Kidney epithelial cell (primary cell): ENCODE measurements at regions not wholly inside any gene's neighbourhood (a gene's known extent, or its start where the extent isn't known, plus 50 kb on each side); places are given as distances from the start of the nearest gene placed in this dataset.

Experiments used
- DNase-seq: peaks from one replicate; pipeline ENCODE4 v3.0.0-alpha.2; 2010; ENCODE audit warnings: low read depth
- H3K27me3 ChIP-seq: 2 replicates; pipeline ENCODE4 v1.6.0; 2011; ENCODE audit warnings: low read length; ENCODE audit not compliant: control insufficient read depth, insufficient read depth
- H3K36me3 ChIP-seq: 2 replicates; pipeline ENCODE4 v1.5.1; 2011; ENCODE audit warnings: low read length; ENCODE audit not compliant: control insufficient read depth, insufficient read depth
- H3K4me3 ChIP-seq: 2 replicates; pipeline ENCODE4 v1.5.1; 2011; ENCODE audit warnings: low read depth, mild to moderate bottlenecking, control low read depth, low read length
- CTCF ChIP-seq: IDR thresholded peaks from 2 replicates; pipeline ENCODE4 v1.5.1; 2011; ENCODE audit warnings: mild to moderate bottlenecking, moderate library complexity, low read length, control low read depth, inconsistent platforms; ENCODE audit not compliant: insufficient read depth, poor library complexity, severe bottlenecking

GRCh38 chr7:85239109-85239508 is 52.3 kb upstream of the SEMA3D start:
- TF ChIP-seq CTCF = no peak
- no peak overlapping the region for H3K4me3 ChIP-seq
- no peaks in the 10 kb centered on the region for H3K27me3 ChIP-seq
- no peak for DNase-seq
- no peaks in the 10 kb centered on the region for H3K36me3 ChIP-seq

GRCh38 chr7:85237721-85238120 is 50.9 kb upstream of the SEMA3D start:
- no peaks in the 10 kb centered on the region for H3K27me3 ChIP-seq
- no peaks in the 10 kb centered on the region for H3K36me3 ChIP-seq
- H3K4me3 ChIP-seq = no peak overlapping the region
- no peak for DNase-seq
- TF ChIP-seq CTCF = no peak
